GM12878 (cell line): ENCODE measurements at regions not wholly inside any gene's neighbourhood (a gene's known extent, or its start where the extent isn't known, plus 50 kb on each side); places are given as distances from the start of the nearest gene placed in this dataset.

Source experiments
- ATAC-seq: fragments of 200-7000 bp; cut with Tn5 transposase; 3 replicates; pipeline ENCODE4 v1.9.1; 2020; ENCODE audit warnings: mild to moderate bottlenecking, moderate library complexity
- BruUV-seq: library from RNA; stranded (reverse); fragments of 400-500 nt; replicated peaks from 2 replicates; lab custom pipeline; 2021; lab: Mats Ljungman, UMichigan
- CTCF ChIA-PET: fragments of 300-600 bp; sonication (Branson Sonifier 250); formaldehyde crosslinking; extraction: SDS; loops from one replicate; lab custom pipeline; 2021; ENCODE audit warnings: inconsistent platforms; lab: Yijun Ruan, JAX
- POLR2A ChIA-PET: fragments of 350-600 bp; formaldehyde crosslinking; extraction: SDS; loops from one replicate; lab custom pipeline; 2021; ENCODE audit warnings: inconsistent platforms; lab: Charles Lee
- RAD21 ChIA-PET: fragments of 300-600 bp; sonication (Branson Sonifier 250); formaldehyde crosslinking; loops from one replicate; lab custom pipeline; 2023; ENCODE audit warnings: antibody characterized with exemption; ENCODE audit not compliant: unreplicated experiment; lab: Charles Lee
- SMC1A ChIA-PET: fragments of 300-600 bp; sonication (Branson Sonifier 250); formaldehyde crosslinking; loops from one replicate; lab custom pipeline; 2023; ENCODE audit not compliant: unreplicated experiment, uncharacterized antibody; lab: Charles Lee
- DNase-seq: peaks from one replicate; pipeline ENCODE4 v3.0.0-alpha.2; 2011; ENCODE audit warnings: low read depth, low spot score
- FAIRE-seq: peaks from 3 replicates; lab custom pipeline; 2011; peaks lifted over from hg19 to GRCh38; lab: Jason Lieb, UNC
- H2AFZ ChIP-seq: 2 replicates; pipeline ENCODE4 v1.6.0; 2011; ENCODE audit warnings: low read depth, low read length, control low read depth; ENCODE audit not compliant: control insufficient read depth
- H3K27ac ChIP-seq: 2 replicates; pipeline ENCODE4 v1.5.1; 2011; ENCODE audit warnings: control low read depth; ENCODE audit not compliant: control insufficient read depth, insufficient read depth
- H3K27me3 ChIP-seq, 2 experiments: replicated peaks in 1 of 2; 2 replicates each; pipeline versions ENCODE4 v1.6.0 to v1.6.1; 2011; ENCODE audit warnings: low read length in 1 of 2; ENCODE audit not compliant: control insufficient read depth in 2 of 2, insufficient read depth in 2 of 2
- H3K36me3 ChIP-seq, 2 experiments: 2 replicates each; pipeline ENCODE4 v1.5.1; 2011; ENCODE audit warnings: low read length in 1 of 2; ENCODE audit not compliant: control insufficient read depth in 2 of 2, insufficient read depth in 2 of 2
- H3K4me1 ChIP-seq: 2 replicates; pipeline ENCODE4 v1.6.1; 2011; ENCODE audit warnings: mild to moderate bottlenecking, low read length, moderate library complexity, mixed read lengths; ENCODE audit not compliant: control insufficient read depth, insufficient read depth
- H3K4me2 ChIP-seq: 2 replicates; pipeline ENCODE4 v1.6.0; 2011; ENCODE audit warnings: control low read depth; ENCODE audit not compliant: control insufficient read depth, insufficient read depth
- H3K4me3 ChIP-seq: fragments of 200-600 bp; sonication (generic); 2 replicates; pipeline ENCODE4 v1.5.1; 2016
- H3K79me2 ChIP-seq: 2 replicates; pipeline ENCODE4 v1.6.0; 2011; ENCODE audit warnings: low read length; ENCODE audit not compliant: control insufficient read depth, insufficient read depth
- H3K9ac ChIP-seq: 2 replicates; pipeline ENCODE4 v1.8.0; 2011; ENCODE audit warnings: low read length, control low read depth, mixed read lengths; ENCODE audit not compliant: control insufficient read depth, insufficient read depth
- H3K9me3 ChIP-seq: replicated peaks from 3 replicates; pipeline ENCODE4 v1.5.1; 2011; ENCODE audit warnings: mild to moderate bottlenecking, low read length; ENCODE audit not compliant: control insufficient read depth, insufficient read depth
- H4K20me1 ChIP-seq: 2 replicates; pipeline ENCODE4 v1.6.0; 2011; ENCODE audit not compliant: control insufficient read depth, insufficient read depth
- ASH2L ChIP-seq: fragments of 300-600, 200-600 bp; sonication (generic); IDR thresholded peaks from 2 replicates; pipeline ENCODE4 v1.6.1; 2017; ENCODE audit warnings: low read depth, mild to moderate bottlenecking, borderline replicate concordance
- ATF2 ChIP-seq: IDR thresholded peaks from 2 replicates; pipeline ENCODE4 v1.6.1; 2012; ENCODE audit warnings: low read length, inconsistent platforms
- CEBPB ChIP-seq, 2 experiments: fragments of 150-350 bp in 1 of 2; IDR thresholded peaks; 2 replicates each; pipeline ENCODE4 v1.6.1; 2012 to 2014; ENCODE audit warnings: low read depth in 2 of 2, low read length in 2 of 2, borderline replicate concordance in 1 of 2, inconsistent platforms in 1 of 2
- CREB1 ChIP-seq: IDR thresholded peaks from 2 replicates; pipeline ENCODE4 v1.6.1; 2012; ENCODE audit warnings: low read depth, mild to moderate bottlenecking, inconsistent platforms
- EED ChIP-seq: sonication (generic); IDR thresholded peaks from 2 replicates; pipeline ENCODE4 v1.6.1; 2016; ENCODE audit warnings: antibody characterized with exemption, low read depth
- HCFC1 ChIP-seq: fragments of 150-350 bp; IDR thresholded peaks from 2 replicates; pipeline ENCODE4 v1.6.1; 2014; ENCODE audit warnings: low read length
- KAT2A ChIP-seq: conservative IDR thresholded peaks from 2 replicates; pipeline ENCODE4 v1.6.1; 2011; ENCODE audit warnings: low read depth, low read length; ENCODE audit not compliant: control insufficient read depth
- POLR2AphosphoS5 ChIP-seq: IDR thresholded peaks from 2 replicates; pipeline ENCODE4 v1.6.1; 2011; ENCODE audit warnings: mild to moderate bottlenecking, low read length, inconsistent platforms
- POU2F2 ChIP-seq: IDR thresholded peaks from 3 replicates; pipeline ENCODE4 v1.6.1; 2011; ENCODE audit warnings: low read depth, mild to moderate bottlenecking, low read length, borderline replicate concordance
- RAD51 ChIP-seq: fragments of 450-650 bp; IDR thresholded peaks from 2 replicates; pipeline ENCODE4 v1.6.1; 2016; ENCODE audit warnings: moderate library complexity, mild to moderate bottlenecking, inconsistent platforms
- RUNX3 ChIP-seq: IDR thresholded peaks from 2 replicates; pipeline ENCODE4 v1.6.1; 2012; ENCODE audit warnings: low read length, inconsistent platforms
- SMC3 ChIP-seq: IDR thresholded peaks from 2 replicates; pipeline ENCODE4 v1.6.1; 2011; ENCODE audit warnings: low read length, improper control_type of control experiment, borderline replicate concordance
- SUPT20H ChIP-seq: IDR thresholded peaks from 2 replicates; pipeline ENCODE4 v1.6.1; 2011; ENCODE audit warnings: low read depth, mild to moderate bottlenecking, low read length, moderate library complexity, borderline replicate concordance; ENCODE audit not compliant: control insufficient read depth
- ZBTB4 ChIP-seq: fragments of 450-650 bp; formaldehyde crosslinking; IDR thresholded peaks from 2 replicates; pipeline ENCODE4 v1.4.0; 2022; ENCODE audit warnings: mild to moderate bottlenecking, moderate library complexity
- ZNF274 ChIP-seq: IDR thresholded peaks from one replicate; pipeline ENCODE4 v1.8.0; 2011; ENCODE audit not compliant: insufficient read length, insufficient read depth
- ZNF687 ChIP-seq: fragments of 450-650 bp; IDR thresholded peaks from 2 replicates; pipeline ENCODE4 v1.6.1; 2017; ENCODE audit warnings: mild to moderate bottlenecking, moderate library complexity
- WGBS: methylation state at CpG from one replicate; pipeline ENCODE4 v1.1.6; 2016; ENCODE audit warnings: low lambda C conversion rate; ENCODE audit not compliant: insufficient replicate concordance, insufficient coverage; ENCODE audit errors: missing lambda C conversion rate; 5-methylcytosine and 5-hydroxymethylcytosine counted together
- in situ Hi-C: fragments of 300-500 bp; cut with MboI; formaldehyde crosslinking; loops from 9 replicates; pipeline ENCODE4 v1.14.3; 2018; ENCODE audit warnings: mixed read lengths
- intact Hi-C: fragments of 100-400 bp; cut with micrococcal nuclease; formaldehyde crosslinking; loops from one replicate; pipeline ENCODE4 v1.14.2; 2022; ENCODE audit not compliant: unreplicated experiment

- TF ChIP-seq ZBTB4 (CRISPR knock-in tag), result no peak
- no peak for TF ChIP-seq RUNX3
- TF ChIP-seq, all 136 proteins: peak for 0
These were observed 372.0 kb upstream of the B3GAT1 start (continued) for GRCh38 chr11:134784046-134784445.

- Histone ChIP-seq H4K20me1 (no peaks in the 10 kb centered on the region), H3K79me2 (no peaks in the 10 kb centered on the region), H3K36me3 (no peaks in the 10 kb centered on the region), H3K9ac (no peak overlapping the region), H3K4me1 (no peaks in the 10 kb centered on the region), H3K27ac (no peak overlapping the region), H3K4me3 (no peak overlapping the region), H3K27me3 (no peaks in the 10 kb centered on the region; a peak in 1 of 4 replicates), H3K4me2 (no peak overlapping the region), H3K9me3 (no peaks in the 10 kb centered on the region), H2AFZ (no peak overlapping the region)
- POLR2A ChIA-PET, result no interaction called here
- FAIRE-seq (no peak), DNase-seq (no peak), ATAC-seq (no peak)
- CTCF ChIA-PET, result no interaction called here
- WGBS, result 13% methylated on average over 4 of the region's 4 CpGs
- RAD21 ChIA-PET, result no interaction called here
- intact Hi-C loops, result no loop called here
- no TSS peak for BruUV-seq
- SMC1A ChIA-PET, result no interaction called here
- in situ Hi-C loops, result no loop called here
- TF ChIP-seq ASH2L (no peak), ZNF687 (no peak), CEBPB (IDR thresholded peaks at IDR 0.05; ENCODE audit: borderline replicate concordance in 1 of 2, low read depth in 2 of 2, low read length in 2 of 2) (no peak), ZNF274 (no peak), SUPT20H (no peak), POU2F2 (no peak), RAD51 (no peak), POLR2AphosphoS5 (no peak), CREB1 (no peak), ATF2 (no peak), EED (no peak), SMC3 (no peak), KAT2A (no peak), HCFC1 (no peak)
These were observed 371.2 kb upstream of the B3GAT1 start for GRCh38 chr11:134783234-134783633.
